Mucosa of rectum (tissue), 2 donors: ENCODE measurements at regions not wholly inside any gene's neighbourhood (a gene's known extent, or its start where the extent isn't known, plus 50 kb on each side); places are given as distances from the start of the nearest gene placed in this dataset.

Experiments used
- H3K27ac ChIP-seq, 2 donors: one replicate each; pipeline ENCODE4 v1.7.0; 2013; ENCODE audit warnings: inconsistent platforms in 2 of 2, low read depth in 2 of 2, low read length in 2 of 2
- H3K27me3 ChIP-seq, 2 donors: one replicate each; pipeline ENCODE4 v1.7.0; 2013; ENCODE audit warnings: low read length in 2 of 2; ENCODE audit not compliant: control insufficient read depth in 2 of 2, insufficient read depth in 2 of 2
- H3K36me3 ChIP-seq, 2 donors: one replicate each; pipeline ENCODE4 v1.7.0; 2013; ENCODE audit warnings: low read length in 2 of 2; ENCODE audit not compliant: control insufficient read depth in 2 of 2, insufficient read depth in 2 of 2
- H3K4me1 ChIP-seq, 2 donors: one replicate each; pipeline ENCODE4 v1.7.0; 2013; ENCODE audit warnings: low read length in 2 of 2, mild to moderate bottlenecking in 1 of 2; ENCODE audit not compliant: control insufficient read depth in 2 of 2, insufficient read depth in 2 of 2
- H3K4me3 ChIP-seq, 2 donors: one replicate each; pipeline ENCODE4 v1.7.0; 2013; ENCODE audit warnings: low read length in 2 of 2
- H3K9ac ChIP-seq, 2 donors: one replicate each; pipeline ENCODE4 v1.7.0; 2013; ENCODE audit warnings: low read length in 2 of 2, low read depth in 1 of 2, mild to moderate bottlenecking in 1 of 2
- H3K9me3 ChIP-seq, 2 donors: one replicate each; pipeline ENCODE4 v1.7.0; 2013; ENCODE audit warnings: low read length in 2 of 2; ENCODE audit not compliant: control insufficient read depth in 2 of 2
- donor health status: healthy.
- donor health status: Normal muscosa, but diverticular disease.

- H3K36me3 ChIP-seq = no peaks in the 10 kb centered on the region
- no peak overlapping the region for H3K4me3 ChIP-seq
- H3K9ac ChIP-seq = no peak overlapping the region
- H3K4me1 ChIP-seq = no peaks in the 10 kb centered on the region
- H3K27ac ChIP-seq = no peak overlapping the region
- H3K9me3 ChIP-seq = no peaks in the 10 kb centered on the region
- H3K27me3 ChIP-seq = peaks cover 4 to 6% of the 10 kb centered on the region in 2 donors
Measured at GRCh38 chr2:236960531-236960930, 125.2 kb upstream of the COPS8 start.

GRCh38 chr2:236962816-236963215, 122.9 kb upstream of the COPS8 start:
- Histone ChIP-seq H3K27ac (no peak overlapping the region), H3K4me3 (no peak overlapping the region), H3K9me3 (no peaks in the 10 kb centered on the region), H3K36me3 (no peaks in the 10 kb centered on the region), H3K9ac (no peak overlapping the region), H3K4me1 (peaks cover 0 to 5% of the 10 kb centered on the region in 2 donors), H3K27me3 (no peaks in the 10 kb centered on the region)

DNA sequence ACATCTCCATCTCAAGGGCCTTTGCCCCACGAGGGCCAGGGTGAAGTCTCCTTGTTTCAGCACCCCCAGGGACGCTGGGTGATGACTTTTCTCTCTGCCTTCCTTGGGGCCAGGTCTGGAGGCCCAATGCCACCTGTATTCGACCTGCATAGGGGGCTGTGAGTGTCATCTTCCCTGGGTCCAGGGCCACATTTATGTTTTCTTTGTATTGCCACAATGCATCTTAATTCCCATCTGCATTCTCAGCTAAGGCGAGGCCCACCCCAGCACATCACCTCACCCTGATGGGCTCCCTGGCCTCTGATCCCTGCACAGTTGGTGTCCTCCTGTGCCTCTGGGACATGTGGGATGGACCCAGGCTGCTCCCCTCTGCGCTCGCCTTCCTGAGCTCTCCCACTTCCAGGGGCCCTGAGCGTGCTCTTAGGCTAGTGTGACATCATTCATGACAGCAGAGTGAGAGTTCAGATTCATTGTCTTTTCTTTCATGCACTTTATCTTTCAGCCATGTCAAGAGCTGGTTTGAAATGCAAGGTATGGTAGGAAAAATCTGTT, 122.0 kb upstream of the COPS8 start:
- Histone ChIP-seq H3K4me1 (peaks cover 4 to 11% of the 10 kb centered on the region in 2 donors), H3K9ac (no peak overlapping the region), H3K36me3 (no peaks in the 10 kb centered on the region), H3K27me3 (no peaks in the 10 kb centered on the region), H3K27ac (no peak overlapping the region), H3K9me3 (no peaks in the 10 kb centered on the region), H3K4me3 (no peak overlapping the region)

DNA sequence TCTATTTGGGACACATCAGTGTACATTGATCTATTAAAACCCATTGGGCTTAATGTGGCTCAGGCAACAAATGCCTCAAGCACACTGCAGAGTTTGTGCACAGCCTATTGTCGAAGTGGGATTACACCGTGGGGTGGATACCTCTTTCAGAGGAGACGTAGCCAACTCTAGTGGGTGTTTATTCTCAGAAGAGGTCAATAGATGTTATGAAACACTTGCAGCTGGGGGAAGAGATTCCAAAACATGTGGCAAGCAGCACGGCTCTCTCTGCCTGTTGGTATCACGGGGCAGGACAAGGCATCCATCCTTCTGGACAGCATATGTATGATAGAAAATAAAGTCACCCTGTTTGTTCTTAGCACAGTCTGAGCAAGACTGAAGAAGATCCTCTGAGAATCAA, 121.4 kb upstream of the COPS8 start:
- no peak overlapping the region for H3K27ac ChIP-seq
- no peaks in the 10 kb centered on the region for H3K36me3 ChIP-seq
- H3K27me3 ChIP-seq = no peaks in the 10 kb centered on the region
- no peak overlapping the region for H3K9ac ChIP-seq
- no peaks in the 10 kb centered on the region for H3K9me3 ChIP-seq
- H3K4me1 ChIP-seq = peaks cover 5 to 11% of the 10 kb centered on the region in 2 donors
- H3K4me3 ChIP-seq = no peak overlapping the region

DNA sequence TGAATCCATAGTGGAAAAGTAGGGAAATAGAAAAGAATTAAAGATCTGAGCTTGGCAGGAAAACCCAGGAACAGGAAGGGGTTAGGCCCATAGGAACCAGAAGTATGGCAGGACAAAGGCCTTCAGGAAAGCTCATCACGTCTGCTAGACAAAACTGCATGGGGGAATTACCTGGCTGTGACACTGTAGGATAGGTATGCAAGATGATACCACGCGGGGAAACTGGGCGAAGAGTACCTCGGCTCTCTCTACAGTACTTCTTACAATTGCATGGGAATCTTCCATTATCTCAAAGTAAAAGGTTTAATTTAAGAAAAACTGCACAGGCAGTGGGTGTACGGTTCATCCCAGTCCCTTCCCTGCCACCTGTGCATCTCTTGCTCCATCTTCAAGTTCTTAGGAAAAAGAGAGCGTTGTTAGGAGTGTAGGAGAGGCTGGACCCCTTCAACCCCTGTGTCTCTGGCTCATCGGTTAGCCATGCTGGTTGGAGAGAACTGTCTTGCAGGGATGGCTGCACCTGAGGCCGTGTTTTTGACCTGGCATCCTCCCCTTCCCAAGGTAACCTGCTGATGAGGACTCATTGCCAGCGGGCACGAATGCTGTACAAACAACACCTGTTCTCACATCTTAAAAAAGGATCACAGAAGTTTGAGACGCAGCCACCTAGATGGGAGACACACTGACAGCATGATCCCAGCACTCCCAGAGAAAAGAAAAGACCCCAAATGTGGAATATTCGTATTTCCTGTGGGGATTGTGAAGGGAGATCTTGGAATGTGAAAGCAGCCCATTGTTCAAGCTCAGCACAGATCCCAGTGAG, 120.5 kb upstream of the COPS8 start:
- H3K9ac ChIP-seq = no peak overlapping the region
- H3K4me3 ChIP-seq = no peak overlapping the region
- H3K4me1 ChIP-seq = peaks cover 5 to 11% of the 10 kb centered on the region in 2 donors
- H3K36me3 ChIP-seq = no peaks in the 10 kb centered on the region
- no peak overlapping the region for H3K27ac ChIP-seq
- no peaks in the 10 kb centered on the region for H3K9me3 ChIP-seq
- H3K27me3 ChIP-seq = no peaks in the 10 kb centered on the region

GRCh38 chr2:236965841-236966096, 119.9 kb upstream of the COPS8 start:
- Histone ChIP-seq H3K9me3 (no peaks in the 10 kb centered on the region), H3K27ac (no peak overlapping the region), H3K9ac (no peak overlapping the region), H3K27me3 (no peaks in the 10 kb centered on the region), H3K36me3 (no peaks in the 10 kb centered on the region), H3K4me1 (peaks cover 5 to 11% of the 10 kb centered on the region in 2 donors), H3K4me3 (no peak overlapping the region)

DNA sequence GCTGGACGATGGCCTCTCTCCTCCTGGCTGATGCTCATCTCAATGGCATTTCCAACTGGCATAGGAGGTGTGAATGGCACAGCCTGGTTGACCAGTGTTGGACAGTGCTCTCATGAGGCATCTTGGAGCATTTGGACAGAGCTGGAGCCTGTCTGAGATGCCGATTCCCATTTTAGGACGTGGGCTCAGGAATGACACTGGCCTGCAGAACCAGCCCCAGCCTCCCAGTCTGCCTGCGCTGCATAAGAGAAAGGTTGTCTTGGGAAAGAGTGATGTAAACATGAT, 118.2 kb upstream of the COPS8 start:
- Histone ChIP-seq H3K9ac (no peak overlapping the region), H3K27me3 (no peaks in the 10 kb centered on the region), H3K9me3 (no peaks in the 10 kb centered on the region), H3K36me3 (no peaks in the 10 kb centered on the region), H3K4me3 (no peak overlapping the region), H3K4me1 (peaks cover 5 to 12% of the 10 kb centered on the region in 2 donors), H3K27ac (peak overlapping the region in 1 of 2 donors; percentile 16)

DNA sequence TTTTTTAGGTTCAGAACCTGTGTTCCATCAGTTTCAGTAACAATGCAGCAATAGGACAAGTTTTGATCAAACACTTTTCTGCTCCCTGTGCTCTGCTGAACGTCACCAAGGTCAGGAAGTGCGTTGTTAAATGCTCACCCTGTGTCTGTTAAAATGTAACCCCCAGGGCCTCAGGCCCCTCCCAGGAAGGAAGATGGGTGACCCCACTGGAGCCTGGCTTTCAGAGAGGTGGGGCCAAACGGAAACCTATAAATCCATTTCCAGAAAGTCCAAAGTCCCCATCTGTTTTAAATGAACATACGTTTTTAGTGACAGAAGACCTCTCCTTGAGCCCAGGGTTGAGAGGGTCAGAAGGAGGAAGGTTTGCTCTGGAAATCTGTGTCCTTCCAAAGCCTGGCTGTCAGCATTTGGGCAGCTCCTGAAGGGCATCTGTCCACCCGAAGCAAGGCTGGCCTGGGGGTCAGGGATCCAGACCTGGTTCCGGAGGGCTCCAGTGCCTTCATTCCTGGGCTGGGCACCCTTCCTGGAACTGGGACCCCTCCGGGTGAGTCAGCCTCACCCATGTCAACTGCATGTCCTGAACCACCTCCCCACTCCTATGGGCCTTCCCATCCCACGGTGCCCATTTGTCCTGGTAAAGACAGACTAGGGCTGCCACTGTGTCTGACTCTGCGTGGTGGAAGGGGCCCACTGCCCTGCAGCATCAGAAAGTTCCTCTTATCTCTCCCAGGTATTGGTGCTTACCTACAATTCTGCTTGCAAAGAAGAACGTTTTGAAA, 117.4 kb upstream of the COPS8 start:
- peaks cover 5 to 17% of the 10 kb centered on the region in 2 donors for H3K4me1 ChIP-seq
- H3K9me3 ChIP-seq = no peaks in the 10 kb centered on the region
- H3K36me3 ChIP-seq = no peaks in the 10 kb centered on the region
- no peaks in the 10 kb centered on the region for H3K27me3 ChIP-seq
- peak overlapping the region in 1 of 2 donors; percentile 3 for H3K4me3 ChIP-seq
- H3K27ac ChIP-seq = peak overlapping the region; percentile 9 to 68
- H3K9ac ChIP-seq = no peak overlapping the region

GRCh38 chr2:236968880-236969534, 116.7 kb upstream of the COPS8 start:
- Histone ChIP-seq H3K27ac (peak overlapping the region in 1 of 2 donors; percentile 68), H3K9ac (no peak overlapping the region), H3K4me1 (peaks cover 5 to 17% of the 10 kb centered on the region in 2 donors), H3K9me3 (no peaks in the 10 kb centered on the region), H3K36me3 (no peaks in the 10 kb centered on the region), H3K27me3 (no peaks in the 10 kb centered on the region), H3K4me3 (no peak overlapping the region)
